PC-9 (cell line): ENCODE measurements at regions not wholly inside any gene's neighbourhood (a gene's known extent, or its start where the extent isn't known, plus 50 kb on each side); places are given as distances from the start of the nearest gene placed in this dataset.

Experiments
- BruUV-seq: library from RNA; stranded (reverse); fragments of 400-500 nt; replicated peaks from 2 replicates; lab custom pipeline; 2021; lab: Mats Ljungman, UMichigan
- CTCF ChIA-PET: fragments of 300-600 bp; sonication (Branson Sonifier 250); formaldehyde crosslinking; loops from one replicate; lab custom pipeline; 2022; ENCODE audit warnings: antibody characterized with exemption; lab: Charles Lee
- POLR2A ChIA-PET: fragments of 300-600 bp; sonication (Branson Sonifier 250); formaldehyde crosslinking; loops from one replicate; lab custom pipeline; 2022; ENCODE audit warnings: antibody characterized with exemption; ENCODE audit not compliant: unreplicated experiment; lab: Charles Lee
- DNase-seq, 2 experiments: peaks; one replicate each; pipeline versions ENCODE4 v3.0.0 to v3.0.0-alpha.2; 2015 to 2022; ENCODE audit warnings: mixed read lengths in 1 of 2
- H2AFZ ChIP-seq: fragments of 200-600 bp; sonication (generic); 2 replicates; pipeline ENCODE4 v1.8.1; 2017; ENCODE audit warnings: antibody characterized with exemption
- H3F3A ChIP-seq: fragments of 200-600 bp; sonication (generic); 2 replicates; pipeline ENCODE4 v1.8.1; 2017; ENCODE audit warnings: antibody characterized with exemption, mild to moderate bottlenecking, low read depth; ENCODE audit not compliant: insufficient read depth
- H3K27ac ChIP-seq: fragments of 200-600 bp; sonication (generic); 2 replicates; pipeline ENCODE4 v1.6.1; 2016; ENCODE audit warnings: mixed run types
- H3K27me3 ChIP-seq: fragments of 200-600 bp; sonication (generic); 2 replicates; pipeline ENCODE4 v1.6.1; 2016; ENCODE audit warnings: low read depth, mixed run types; ENCODE audit not compliant: insufficient read depth
- H3K36me3 ChIP-seq: fragments of 200-600 bp; sonication (generic); 2 replicates; pipeline ENCODE4 v1.6.1; 2016; ENCODE audit warnings: low read depth, mixed run types
- H3K4me1 ChIP-seq: fragments of 200-600 bp; sonication (generic); replicated peaks from 2 replicates; pipeline ENCODE4 v1.6.1; 2016; ENCODE audit warnings: mixed run types; ENCODE audit not compliant: insufficient read depth
- H3K4me2 ChIP-seq: fragments of 200-600 bp; sonication (generic); 2 replicates; pipeline ENCODE4 v1.6.1; 2017; ENCODE audit warnings: mixed run types
- H3K4me3 ChIP-seq: fragments of 200-600 bp; sonication (generic); 2 replicates; pipeline ENCODE4 v1.6.1; 2016; ENCODE audit warnings: mixed run types
- H3K79me2 ChIP-seq: fragments of 200-600 bp; sonication (generic); 2 replicates; pipeline ENCODE4 v1.6.1; 2017; ENCODE audit warnings: low read depth, mixed run types
- H3K9me2 ChIP-seq: fragments of 200-600 bp; sonication (generic); 2 replicates; pipeline ENCODE4 v1.8.1; 2017; ENCODE audit warnings: mild to moderate bottlenecking; ENCODE audit not compliant: insufficient read depth
- H3K9me3 ChIP-seq: fragments of 200-600 bp; sonication (generic); 2 replicates; pipeline ENCODE4 v1.8.1; 2016; ENCODE audit warnings: low read depth; ENCODE audit not compliant: insufficient read depth
- H4K20me1 ChIP-seq: fragments of 200-600 bp; sonication (generic); 2 replicates; pipeline ENCODE4 v1.8.1; 2017; ENCODE audit not compliant: insufficient read depth
- EZH2 ChIP-seq: fragments of 200-600 bp; sonication (generic); IDR thresholded peaks from 2 replicates; pipeline ENCODE4 v1.8.0; 2017; ENCODE audit warnings: antibody characterized with exemption, low read depth
- intact Hi-C: fragments of 100-400 bp; cut with micrococcal nuclease; formaldehyde crosslinking; loops from one replicate; pipeline ENCODE4 v1.10.0; 2022; ENCODE audit not compliant: unreplicated experiment
- TF ChIP-seq, protein P1 (sequence below): fragments of 200-600 bp; sonication (generic); conservative IDR thresholded peaks from 2 replicates; pipeline ENCODE4 v1.6.1; 2017; ENCODE audit warnings: mixed run types, antibody characterized with exemption, mild to moderate bottlenecking, moderate library complexity

- no peak for TF ChIP-seq EZH2
- TF ChIP-seq, protein P1, sequence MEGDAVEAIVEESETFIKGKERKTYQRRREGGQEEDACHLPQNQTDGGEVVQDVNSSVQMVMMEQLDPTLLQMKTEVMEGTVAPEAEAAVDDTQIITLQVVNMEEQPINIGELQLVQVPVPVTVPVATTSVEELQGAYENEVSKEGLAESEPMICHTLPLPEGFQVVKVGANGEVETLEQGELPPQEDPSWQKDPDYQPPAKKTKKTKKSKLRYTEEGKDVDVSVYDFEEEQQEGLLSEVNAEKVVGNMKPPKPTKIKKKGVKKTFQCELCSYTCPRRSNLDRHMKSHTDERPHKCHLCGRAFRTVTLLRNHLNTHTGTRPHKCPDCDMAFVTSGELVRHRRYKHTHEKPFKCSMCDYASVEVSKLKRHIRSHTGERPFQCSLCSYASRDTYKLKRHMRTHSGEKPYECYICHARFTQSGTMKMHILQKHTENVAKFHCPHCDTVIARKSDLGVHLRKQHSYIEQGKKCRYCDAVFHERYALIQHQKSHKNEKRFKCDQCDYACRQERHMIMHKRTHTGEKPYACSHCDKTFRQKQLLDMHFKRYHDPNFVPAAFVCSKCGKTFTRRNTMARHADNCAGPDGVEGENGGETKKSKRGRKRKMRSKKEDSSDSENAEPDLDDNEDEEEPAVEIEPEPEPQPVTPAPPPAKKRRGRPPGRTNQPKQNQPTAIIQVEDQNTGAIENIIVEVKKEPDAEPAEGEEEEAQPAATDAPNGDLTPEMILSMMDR = no peak
- H3K9me3 ChIP-seq = no peaks in the 10 kb centered on the region
- ChIA-PET POLR2A (no interaction called here), CTCF (no interaction called here)
- peaks cover 38% of the 10 kb centered on the region for H3K27me3 ChIP-seq
- no peak overlapping the region for H3K4me2 ChIP-seq
- no peak overlapping the region for H2AFZ ChIP-seq
- no peak overlapping the region for H3K4me3 ChIP-seq
- intact Hi-C loops = no loop called here
- H3K4me1 ChIP-seq = no peaks in the 10 kb centered on the region
- H3K27ac ChIP-seq = no peak overlapping the region
- no peaks in the 10 kb centered on the region for H3K9me2 ChIP-seq
- H3K36me3 ChIP-seq = no peaks in the 10 kb centered on the region
- no peaks in the 10 kb centered on the region for H4K20me1 ChIP-seq
- no peaks in the 10 kb centered on the region for H3K79me2 ChIP-seq
- no TSS peak for BruUV-seq
- no peaks in the 10 kb centered on the region for H3F3A ChIP-seq
- no peak for DNase-seq
Measured at GRCh38 chr9:134239130-134239903, 75.0 kb upstream of the RNU6ATAC start.

GRCh38 chr9:134239939-134240338 lies 75.6 kb upstream of the RNU6ATAC start:
- no peak for DNase-seq
- CTCF ChIA-PET = no interaction called here
- no TSS peak for BruUV-seq
- Histone ChIP-seq H3F3A (no peaks in the 10 kb centered on the region), H3K27ac (no peak overlapping the region), H3K9me2 (no peaks in the 10 kb centered on the region), H3K36me3 (no peaks in the 10 kb centered on the region), H3K4me1 (no peaks in the 10 kb centered on the region), H3K27me3 (peaks cover 45% of the 10 kb centered on the region), H3K4me3 (no peak overlapping the region), H2AFZ (no peak overlapping the region), H3K9me3 (no peaks in the 10 kb centered on the region), H3K79me2 (no peaks in the 10 kb centered on the region), H3K4me2 (no peak overlapping the region), H4K20me1 (no peaks in the 10 kb centered on the region)
- POLR2A ChIA-PET = no interaction called here
- intact Hi-C loops = no loop called here
- no peak for TF ChIP-seq EZH2
- TF ChIP-seq, protein P1 = no peak

DNA sequence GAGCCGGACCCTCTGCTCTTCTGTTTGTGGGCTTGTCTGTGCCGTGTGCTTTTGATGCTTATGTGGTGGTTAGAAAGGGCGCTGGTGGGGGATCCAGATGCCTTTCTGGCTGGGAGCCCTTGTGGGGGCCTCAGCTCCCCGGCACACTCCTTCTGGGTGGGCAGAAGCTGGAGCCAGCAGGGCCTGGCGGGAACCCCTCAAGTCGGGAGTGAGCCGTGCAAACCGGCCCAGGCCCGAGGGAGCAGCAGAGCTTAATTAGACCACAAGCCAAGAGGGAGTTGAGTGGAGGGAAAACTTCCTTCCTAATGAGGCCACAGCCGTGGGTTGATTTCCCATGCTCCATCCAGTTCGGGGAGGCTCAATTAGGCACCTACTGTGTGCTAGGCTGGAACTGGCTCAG lies 76.0 kb upstream of the RNU6ATAC start:
- H3K9me3 ChIP-seq = no peaks in the 10 kb centered on the region
- H3K4me3 ChIP-seq = no peak overlapping the region
- intact Hi-C loops = no loop called here
- no TSS peak for BruUV-seq
- no peak overlapping the region for H3K4me2 ChIP-seq
- no peaks in the 10 kb centered on the region for H3F3A ChIP-seq
- no peaks in the 10 kb centered on the region for H3K4me1 ChIP-seq
- CTCF ChIA-PET = no interaction called here
- no peak overlapping the region for H2AFZ ChIP-seq
- peaks cover 45% of the 10 kb centered on the region for H3K27me3 ChIP-seq
- no peak for DNase-seq
- POLR2A ChIA-PET = no interaction called here
- H3K9me2 ChIP-seq = no peaks in the 10 kb centered on the region
- H3K36me3 ChIP-seq = no peaks in the 10 kb centered on the region
- H3K79me2 ChIP-seq = no peaks in the 10 kb centered on the region
- no peak overlapping the region for H3K27ac ChIP-seq
- TF ChIP-seq EZH2 = no peak
- TF ChIP-seq, protein P1 = no peak
- no peaks in the 10 kb centered on the region for H4K20me1 ChIP-seq
